A549 (cell line): ENCODE measurements at regions not wholly inside any gene's neighbourhood (a gene's known extent, or its start where the extent isn't known, plus 50 kb on each side); places are given as distances from the start of the nearest gene placed in this dataset.

Experiments used
- ATAC-seq, 2 experiments: fragments of 200-7000 bp in 1 of 2; fragments of >200 bp in 1 of 2; cut with Nextera tagmentation in 1 of 2; cut with Tn5 transposase in 1 of 2; 3 replicates each; pipeline versions ENCODE4 v1.8.0 to v1.9.1; 2018 to 2020; ENCODE audit warnings: mild to moderate bottlenecking in 1 of 2, moderate library complexity in 1 of 2
- CTCF ChIA-PET: fragments of 300-600 bp; sonication (Branson Sonifier 250); formaldehyde crosslinking; extraction: SDS; loops from one replicate; lab custom pipeline; 2021; ENCODE audit warnings: antibody characterized with exemption, inconsistent platforms; lab: Yijun Ruan, JAX
- POLR2A ChIA-PET: fragments of 350-600 bp; formaldehyde crosslinking; extraction: SDS; loops from one replicate; lab custom pipeline; 2021; ENCODE audit warnings: antibody characterized with exemption, inconsistent platforms; lab: Yijun Ruan, JAX
- DNase-seq, 2 experiments: peaks; one replicate each; pipeline versions ENCODE4 v3.0.0 to v3.0.0-alpha.2; 2011 to 2016; ENCODE audit warnings: low read depth in 1 of 2, low spot score in 1 of 2
- FAIRE-seq: peaks from 2 replicates; lab custom pipeline; 2011; peaks lifted over from hg19 to GRCh38; lab: Jason Lieb, UNC
- H3K27ac ChIP-seq, 2 experiments: fragments of >200 bp; sonication (Bioruptor Twin); formaldehyde crosslinking; 3 replicates each; pipeline ENCODE4 v1.5.1; 2016 to 2017
- H3K4me1 ChIP-seq: fragments of >200 bp; sonication (Bioruptor Twin); formaldehyde crosslinking; 3 replicates; pipeline ENCODE4 v1.6.1; 2016
- H3K4me2 ChIP-seq: fragments of >200 bp; sonication (Bioruptor Twin); formaldehyde crosslinking; 3 replicates; pipeline ENCODE4 v1.6.1; 2016
- H3K4me3 ChIP-seq: fragments of >200 bp; sonication (Bioruptor Twin); formaldehyde crosslinking; 3 replicates; pipeline ENCODE4 v1.5.1; 2016
- H3K9me3 ChIP-seq: fragments of >200 bp; sonication (Bioruptor Twin); formaldehyde crosslinking; 3 replicates; pipeline ENCODE4 v1.6.1; 2016
- CBX8 ChIP-seq: fragments of 200-600 bp; sonication (generic); IDR thresholded peaks from 2 replicates; pipeline ENCODE4 v1.6.1; 2016
- EP300 ChIP-seq, 2 experiments: fragments of >200 bp; sonication (Bioruptor Twin); formaldehyde crosslinking; IDR thresholded peaks; 2 replicates in 1 of 2; 3 replicates in 1 of 2; pipeline ENCODE4 v1.6.1; 2016 to 2017
- ESRRA ChIP-seq: fragments of 150-350 bp; IDR thresholded peaks from 2 replicates; pipeline ENCODE4 v1.6.1; 2014; ENCODE audit warnings: mild to moderate bottlenecking, low read length, borderline replicate concordance
- POLR2AphosphoS2 ChIP-seq: conservative IDR thresholded peaks from 2 replicates; pipeline ENCODE4 v1.6.1; 2012; ENCODE audit warnings: low read length, improper control_type of control experiment, inconsistent platforms
- RFX5 ChIP-seq: fragments of 450-650 bp; IDR thresholded peaks from 2 replicates; pipeline ENCODE4 v1.7.1; 2014; ENCODE audit warnings: antibody characterized with exemption, mild to moderate bottlenecking, moderate library complexity
- TFCP2L1 ChIP-seq: fragments of 250-450 bp; sonication (Bioruptor Pico); IDR thresholded peaks from 2 replicates; pipeline ENCODE4 v1.5.0; 2021; ENCODE audit warnings: mild to moderate bottlenecking
- WGBS: methylation state at CpG from one replicate; pipeline ENCODE4 v1.1.6; 2017; ENCODE audit errors: missing lambda C conversion rate; 5-methylcytosine and 5-hydroxymethylcytosine counted together

DNA sequence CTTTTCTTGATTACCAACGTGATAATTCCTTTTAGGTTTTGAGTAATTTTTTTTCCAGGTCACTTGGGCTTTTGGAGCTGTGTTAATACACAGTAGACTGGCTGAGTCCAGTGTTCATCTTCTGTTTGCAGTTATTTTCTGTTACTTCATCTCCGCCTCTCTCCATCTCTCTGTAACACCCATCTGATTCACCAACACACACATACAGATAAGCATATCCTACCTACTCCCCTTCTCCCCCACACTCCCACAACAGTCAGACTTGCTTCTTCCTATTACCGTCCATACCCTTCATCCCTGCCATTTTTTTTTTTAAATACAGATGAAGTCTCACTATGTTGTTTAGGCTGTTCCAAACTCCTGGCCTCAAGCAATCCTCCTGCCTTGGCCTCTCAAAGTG lies 72.7 kb upstream of the MANSC4 start:
- Histone ChIP-seq H3K27ac (no peak overlapping the region), H3K4me2 (no peak overlapping the region), H3K4me3 (no peak overlapping the region), H3K4me1 (no peaks in the 10 kb centered on the region), H3K9me3 (peaks cover under 1% of the 10 kb centered on the region; the same call in 1 of the 3 replicates)
- DNase-seq (no peak), FAIRE-seq (no peak), ATAC-seq (no peak)
- TF ChIP-seq EP300 (IDR thresholded peaks at IDR 0.05), result no peak
- no peak for TF ChIP-seq POLR2AphosphoS2
- no peak for TF ChIP-seq TFCP2L1 (CRISPR knock-in tag)
- TF ChIP-seq ESRRA, result no peak
- no peak for TF ChIP-seq RFX5
- no peak for TF ChIP-seq CBX8
- WGBS, result 65% methylated on average over 3 of the region's 3 CpGs
- CTCF ChIA-PET, result no interaction called here
- POLR2A ChIA-PET, result no interaction called here
